RPMI7951 (cell line): ENCODE measurements at regions not wholly inside any gene's neighbourhood (a gene's known extent, or its start where the extent isn't known, plus 50 kb on each side); places are given as distances from the start of the nearest gene placed in this dataset.
A peak's percentile ranks its signal among the peaks of the same experiment; 100 is the strongest.

Source experiments
- DNase-seq: peaks from one replicate; pipeline ENCODE4 v3.0.0-alpha.2; 2012; ENCODE audit warnings: low read depth

DNA sequence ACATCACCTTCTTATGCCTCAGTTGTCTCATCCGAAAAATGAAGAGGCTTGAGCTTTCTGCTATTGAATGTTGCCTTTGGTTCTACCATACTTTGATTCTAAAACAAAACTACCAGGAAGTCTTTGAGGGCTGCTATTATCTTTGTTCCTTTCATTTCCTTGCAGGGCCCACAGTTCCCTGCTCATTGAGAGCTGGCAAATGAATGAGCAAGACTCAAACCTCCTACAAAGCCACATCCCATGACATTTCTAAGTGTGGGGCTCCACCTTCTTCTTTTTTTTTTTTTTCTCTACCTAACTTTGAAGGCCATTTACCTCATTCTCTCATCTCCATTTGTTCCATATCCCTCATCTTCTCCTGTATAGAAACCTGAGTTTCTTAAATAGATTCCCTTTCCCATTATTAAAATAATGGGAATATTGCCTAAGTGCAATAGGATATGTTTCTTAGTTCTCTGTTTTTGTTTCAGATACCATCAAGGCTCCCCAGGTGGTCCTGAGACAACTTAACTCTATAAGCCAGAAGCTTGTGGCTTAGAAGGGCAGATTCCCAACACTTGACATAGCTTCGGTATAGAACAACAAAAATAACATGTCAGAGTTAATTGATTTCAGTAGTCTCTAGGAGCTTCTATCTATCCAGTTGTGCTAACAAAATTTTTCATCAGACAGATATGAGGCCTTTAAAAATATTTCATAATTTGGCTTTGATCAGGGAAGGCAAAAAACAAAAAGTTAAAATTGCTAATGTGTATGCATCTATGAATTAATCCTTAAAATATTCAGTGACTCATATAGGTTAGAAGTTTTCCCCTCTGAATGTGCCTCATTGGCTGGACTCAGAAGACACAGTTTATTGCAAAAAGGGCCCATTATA, 951.6 kb downstream of the TUSC7 start:
- DNase-seq = no peak

DNA sequence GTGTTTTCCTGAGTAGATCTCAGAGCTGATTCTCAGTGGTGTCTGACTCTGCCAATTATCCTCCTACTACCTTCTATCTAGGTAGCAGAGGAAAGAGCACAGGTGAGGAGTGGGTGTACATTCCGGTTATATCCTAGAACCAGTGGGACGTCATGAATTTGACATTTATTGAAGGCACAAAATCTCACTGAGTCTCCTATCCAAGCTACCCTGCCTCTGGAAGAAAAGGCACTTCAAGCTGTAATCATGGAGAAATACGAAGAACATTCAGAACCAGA, 952.2 kb downstream of the TUSC7 start:
- no peak for DNase-seq

DNA sequence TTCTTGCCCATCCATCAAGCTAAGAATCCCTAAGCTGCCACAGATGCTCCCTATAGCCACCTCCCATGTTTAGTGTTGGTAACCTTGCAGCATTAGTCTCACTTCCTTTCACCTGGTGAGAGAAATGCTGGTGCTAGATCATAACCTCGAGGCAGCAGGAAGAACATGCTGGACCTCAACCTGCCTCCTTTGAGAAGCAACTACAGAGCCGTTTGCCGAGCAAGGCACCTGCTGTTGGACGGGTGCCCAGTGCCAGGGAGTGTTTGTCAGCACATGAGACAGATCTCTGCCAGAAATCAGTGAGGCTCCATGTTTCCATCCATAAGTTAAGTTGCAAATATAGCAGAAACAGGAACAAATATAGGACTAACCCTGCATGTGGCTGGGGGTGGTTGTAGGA, 955.7 kb downstream of the TUSC7 start:
- DNase-seq = no peak

DNA sequence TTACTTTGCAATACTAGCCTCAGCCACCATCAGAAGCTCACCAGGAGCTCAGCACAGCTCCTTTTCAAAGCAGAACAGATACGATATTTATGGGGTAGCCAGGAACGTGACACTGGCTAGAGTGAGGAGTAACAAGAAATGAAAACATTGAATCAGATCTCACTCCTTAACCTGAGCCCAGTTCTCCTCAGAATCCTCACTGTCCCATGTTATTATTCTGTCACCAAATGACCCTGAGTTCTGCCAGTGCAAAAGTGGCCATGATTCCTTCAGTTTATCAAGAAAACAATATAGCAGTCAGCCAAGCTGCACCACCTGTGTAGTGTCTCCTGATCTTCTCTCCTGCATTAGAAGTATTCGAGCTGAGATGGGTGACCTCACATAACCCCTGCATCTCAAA, 956.7 kb downstream of the TUSC7 start:
- no peak for DNase-seq

DNA sequence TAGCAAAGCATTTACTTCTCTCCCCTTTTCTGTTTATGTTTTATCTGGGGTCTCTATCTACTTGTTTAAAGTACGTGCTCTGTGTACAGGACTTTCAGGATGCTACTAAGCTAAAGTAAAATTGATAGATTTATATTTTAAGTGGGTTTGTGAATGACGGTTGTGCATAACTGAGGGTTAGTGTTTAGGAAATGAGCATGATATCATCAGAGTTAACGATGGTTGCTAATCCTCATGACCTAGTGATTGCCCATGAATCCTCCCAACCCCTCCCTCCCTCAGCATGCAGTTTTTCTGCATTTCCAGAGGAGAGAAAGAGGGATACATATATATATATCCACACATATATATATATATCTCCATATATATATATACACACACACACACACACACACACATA, 957.2 kb downstream of the TUSC7 start:
- no peak for DNase-seq

DNA sequence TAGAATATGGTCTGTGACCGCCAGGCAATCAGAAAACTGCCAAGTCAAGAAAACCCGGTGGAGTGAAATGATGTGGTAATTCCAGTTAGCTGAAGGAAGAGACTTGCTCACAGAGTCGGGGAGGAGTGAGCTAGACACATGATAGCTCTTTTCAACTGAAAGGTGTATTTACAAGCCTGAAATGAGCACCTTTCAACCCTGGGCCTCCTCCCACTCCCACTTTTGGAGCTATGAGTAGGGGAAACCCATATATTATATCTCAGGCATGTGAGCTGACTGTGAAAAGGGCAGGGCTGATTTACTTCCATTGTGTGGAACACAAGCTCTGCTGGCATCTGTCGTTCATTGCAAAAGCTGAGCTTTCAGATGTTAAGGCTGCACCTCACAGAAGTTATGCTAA, 960.2 kb downstream of the TUSC7 start:
- no peak for DNase-seq

DNA sequence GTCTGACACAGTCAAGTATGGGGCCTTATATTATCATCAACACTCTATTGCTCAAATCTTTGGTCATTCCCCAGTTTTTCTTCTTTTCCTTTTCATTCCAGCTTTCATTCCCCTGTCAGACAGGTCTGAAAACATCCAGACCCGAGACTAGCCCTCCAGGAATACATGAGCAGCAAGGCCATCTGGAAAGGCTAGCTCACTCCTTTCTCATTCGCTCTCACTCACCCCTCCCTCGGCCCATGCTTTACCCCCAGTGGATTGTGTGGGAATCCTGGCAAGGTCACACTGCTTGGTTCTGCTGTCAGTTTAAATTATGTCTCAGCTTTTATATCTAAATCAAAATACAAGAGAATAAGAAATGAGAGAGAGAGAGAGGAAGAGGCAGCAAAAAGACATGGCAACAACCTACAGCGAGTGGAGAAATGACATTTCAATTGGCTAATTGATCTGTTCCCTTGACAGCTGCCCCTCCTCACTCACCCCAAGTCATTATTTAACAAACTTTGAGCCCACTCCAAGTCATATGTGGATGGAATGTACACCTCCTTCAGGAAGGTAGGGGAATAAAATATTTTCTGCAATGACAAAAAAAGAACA, 962.2 kb downstream of the TUSC7 start:
- no peak for DNase-seq

DNA sequence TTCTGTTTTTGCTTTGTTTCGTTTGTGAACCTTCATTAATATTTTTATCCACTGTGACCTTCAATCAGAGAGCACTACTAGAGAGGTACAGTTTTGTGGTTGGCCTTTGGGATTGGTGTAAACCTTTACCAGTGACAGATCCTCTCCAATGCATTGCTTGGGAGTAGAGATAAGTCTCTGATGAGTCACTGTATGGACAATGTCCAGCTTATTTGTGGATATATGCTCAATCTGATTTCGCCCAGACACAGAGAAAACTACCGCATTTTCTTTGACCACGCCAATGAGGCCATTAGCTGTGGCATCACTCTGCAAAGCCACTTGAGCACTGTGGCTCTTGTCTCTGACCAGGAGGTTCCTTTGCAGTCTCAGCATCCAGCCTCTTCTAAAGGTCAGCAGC, 964.7 kb downstream of the TUSC7 start:
- no peak for DNase-seq

DNA sequence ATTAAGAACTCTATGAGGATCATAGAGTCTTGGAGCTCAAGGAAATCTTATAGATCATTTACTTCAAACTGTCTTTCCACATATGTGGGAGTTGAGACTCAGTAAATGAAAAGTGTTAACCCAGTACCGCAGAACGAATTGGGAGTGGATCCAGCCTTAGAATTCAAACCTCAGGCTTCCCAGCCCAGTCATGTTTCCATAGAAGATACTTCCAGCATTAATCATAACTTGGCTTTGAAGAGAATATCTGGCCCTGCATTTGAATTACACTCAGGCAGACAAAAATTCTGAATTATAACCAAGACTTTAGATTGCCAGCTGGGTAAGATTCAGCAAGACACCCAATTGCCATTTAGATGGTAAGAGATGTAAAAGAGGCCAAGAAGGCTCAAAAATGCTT, 972.0 kb downstream of the TUSC7 start:
- no peak for DNase-seq

DNA sequence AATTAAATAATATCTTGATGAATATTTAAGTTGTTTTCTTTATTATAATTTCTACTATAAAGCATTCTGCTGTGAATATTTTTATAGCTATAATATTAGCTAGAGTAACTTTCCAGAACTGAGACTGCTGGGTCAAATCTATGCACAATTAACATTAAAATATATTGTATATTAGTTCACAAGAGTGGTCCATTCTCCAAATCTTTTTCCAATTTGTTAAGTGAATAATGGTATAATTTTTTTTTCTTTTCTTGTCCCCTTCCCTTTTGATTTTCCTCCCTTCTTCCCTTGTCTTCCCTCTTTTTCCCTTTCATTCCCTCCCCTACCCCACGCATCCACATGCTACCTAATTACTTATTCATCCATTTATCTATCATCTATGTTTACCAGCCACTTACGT, 977.5 kb downstream of the TUSC7 start:
- no peak for DNase-seq

DNA sequence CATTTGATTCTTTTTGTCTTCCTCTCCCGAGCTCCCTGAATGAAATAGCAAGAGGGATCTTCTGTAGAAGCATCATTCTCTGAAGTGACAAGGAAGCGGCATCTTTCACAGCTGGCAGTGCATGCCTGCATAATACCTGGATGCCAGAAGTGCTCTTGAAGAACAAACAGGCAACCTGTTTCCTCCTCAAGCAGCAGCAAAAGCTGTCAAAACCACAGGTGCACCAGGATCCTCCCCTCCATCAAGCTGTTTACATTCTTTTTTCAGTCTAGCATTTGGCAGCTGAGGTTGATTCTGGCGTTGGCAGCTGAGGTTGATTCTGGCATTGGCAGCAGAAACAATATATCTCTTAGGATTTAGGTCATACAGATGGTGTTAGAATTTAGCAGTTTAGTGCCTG, 979.0 kb downstream of the TUSC7 start:
- no peak for DNase-seq

DNA sequence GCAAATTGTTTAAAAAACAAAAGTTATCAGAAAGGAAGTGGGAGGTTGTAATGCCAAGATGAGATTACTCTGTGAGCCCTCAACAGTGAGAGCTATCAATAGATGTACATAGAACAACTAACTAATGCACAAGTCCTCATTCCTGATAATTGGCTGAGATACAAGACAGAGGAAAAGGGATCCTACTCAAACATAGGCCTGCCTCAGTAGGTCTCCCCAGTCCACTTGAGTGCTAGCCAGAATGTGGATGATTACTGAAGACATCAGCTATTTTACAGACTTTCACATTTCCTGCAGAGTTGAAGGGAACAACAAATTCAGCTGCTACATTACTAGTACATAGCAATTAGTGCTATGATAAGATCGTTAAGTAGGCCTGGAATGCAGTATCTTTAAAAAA, 981.9 kb downstream of the TUSC7 start:
- no peak for DNase-seq

DNA sequence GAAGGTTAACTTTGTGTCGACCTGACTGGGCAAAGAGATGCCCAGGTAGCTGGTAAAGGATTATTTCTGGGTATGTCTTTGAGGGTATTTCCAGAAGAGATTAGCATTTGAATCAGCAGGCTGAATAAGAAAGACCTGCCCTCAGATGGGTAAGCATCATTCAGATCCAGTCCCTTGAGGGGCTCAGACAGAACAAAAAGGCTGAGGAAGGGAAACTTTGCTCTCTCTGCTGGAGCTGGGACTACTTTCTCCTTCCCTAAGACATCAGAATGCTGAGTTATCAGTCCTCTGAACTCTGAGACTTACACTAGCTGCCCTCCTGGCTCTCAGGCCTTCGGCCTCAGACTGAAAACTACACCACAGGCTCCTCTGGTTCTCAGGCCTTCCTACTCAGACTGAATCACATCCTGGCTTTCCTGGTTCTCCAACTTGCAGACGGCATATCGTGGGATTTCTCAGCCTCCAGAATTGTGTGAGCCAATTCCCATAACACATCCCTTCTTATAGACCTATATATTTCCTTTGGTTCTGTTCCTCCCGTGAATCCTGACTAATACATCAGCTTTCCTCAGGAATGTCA, 982.9 kb downstream of the TUSC7 start:
- DNase-seq = no peak

DNA sequence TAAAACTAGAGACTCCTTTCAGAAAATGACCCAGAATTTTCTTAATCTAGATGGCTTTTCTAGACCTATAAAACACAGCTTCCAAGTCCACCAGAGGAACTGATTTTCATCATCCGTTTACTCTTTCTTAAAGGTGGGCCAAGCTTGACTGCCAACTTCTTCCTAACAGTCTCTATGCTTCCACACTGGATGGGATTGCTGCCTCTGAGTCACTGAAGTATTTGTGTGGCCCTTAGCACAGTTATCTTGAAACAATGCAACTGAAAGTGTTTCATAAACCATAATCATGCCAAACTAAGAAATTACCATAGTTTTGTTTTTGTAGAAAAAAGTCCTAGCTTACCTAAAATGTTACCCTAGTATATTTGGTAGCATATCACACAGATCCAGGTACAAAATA, 985.7 kb downstream of the TUSC7 start:
- DNase-seq = no peak

DNA sequence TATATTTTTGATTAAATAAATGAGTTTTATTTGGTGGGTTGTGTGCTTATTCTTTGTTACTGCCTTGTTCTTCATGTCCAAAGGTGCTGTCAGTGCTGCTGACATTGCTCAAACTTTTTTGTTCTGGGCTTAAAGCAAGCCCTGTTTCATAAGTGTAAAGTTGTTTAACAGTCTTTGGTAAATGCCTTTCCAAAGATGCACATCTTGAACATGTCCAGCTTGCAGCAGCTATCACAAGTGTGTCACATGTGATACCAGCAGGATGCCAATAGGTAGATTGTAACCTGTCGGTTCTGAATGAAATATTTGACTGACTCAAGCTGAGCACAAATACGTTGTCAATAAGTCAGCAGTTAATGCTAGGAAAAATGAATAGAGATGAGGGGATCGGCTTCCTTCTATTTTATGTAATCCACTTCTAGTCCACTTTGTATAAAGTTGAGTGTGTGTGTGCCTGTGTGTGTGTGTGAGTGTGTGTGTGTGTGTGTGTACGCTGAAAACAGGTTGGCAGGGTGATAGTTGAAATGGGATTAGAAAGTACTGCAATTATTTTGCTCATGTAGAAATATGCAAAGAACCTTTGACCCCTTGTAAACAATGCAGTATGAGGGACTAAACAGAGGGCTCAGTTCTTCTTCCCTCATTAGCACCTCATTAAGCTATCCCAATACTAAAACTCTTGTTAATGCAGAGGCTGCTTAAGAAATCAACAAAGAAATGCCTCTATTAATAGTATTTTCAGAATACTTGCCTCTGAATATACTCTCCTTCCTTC, 986.5 kb downstream of the TUSC7 start:
- DNase-seq = no peak

DNA sequence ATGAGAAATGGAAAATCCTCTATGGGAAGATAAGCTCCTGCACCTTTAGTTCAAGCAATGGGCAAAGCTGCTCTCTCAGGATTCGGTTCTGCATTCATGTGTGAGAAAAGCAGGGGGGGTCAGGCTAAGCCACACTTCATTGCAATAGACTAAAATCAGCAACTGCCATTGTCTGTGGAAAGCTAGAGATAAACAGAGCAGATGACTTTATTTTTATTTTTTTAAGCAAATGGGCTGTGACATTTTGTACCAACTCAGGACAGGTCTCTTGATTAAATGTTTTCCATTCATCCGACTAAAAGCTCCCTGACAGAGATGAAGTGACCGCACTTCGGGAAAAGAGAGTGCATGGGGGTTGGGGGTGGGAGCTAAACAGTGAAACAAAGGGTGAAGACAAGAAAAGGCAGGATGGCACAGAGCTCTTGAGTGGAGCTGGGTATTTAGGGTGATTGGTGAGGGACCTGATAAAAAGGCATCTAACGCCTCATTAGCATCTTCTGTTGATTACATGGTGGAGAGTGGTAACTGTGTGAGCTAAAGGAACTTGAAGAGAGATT, 987.4 kb downstream of the TUSC7 start:
- no peak for DNase-seq

DNA sequence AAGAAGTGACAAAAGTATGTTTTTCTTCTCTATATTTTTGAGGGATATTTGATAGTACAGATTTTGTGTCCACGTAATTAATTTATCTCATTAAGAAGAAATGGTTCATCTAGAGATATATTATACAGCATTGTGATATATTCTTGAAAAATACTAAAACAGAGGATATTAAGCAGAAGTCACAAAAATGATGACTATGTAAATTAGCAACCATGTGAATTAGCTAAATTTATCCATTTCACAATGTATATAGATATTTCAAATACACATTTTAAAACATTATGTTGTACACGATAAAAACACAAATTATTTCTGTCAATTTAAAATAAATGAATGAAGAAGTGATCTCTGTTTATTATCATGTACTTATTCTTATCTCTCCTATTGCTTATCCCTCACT, 989.5 kb downstream of the TUSC7 start:
- no peak for DNase-seq

DNA sequence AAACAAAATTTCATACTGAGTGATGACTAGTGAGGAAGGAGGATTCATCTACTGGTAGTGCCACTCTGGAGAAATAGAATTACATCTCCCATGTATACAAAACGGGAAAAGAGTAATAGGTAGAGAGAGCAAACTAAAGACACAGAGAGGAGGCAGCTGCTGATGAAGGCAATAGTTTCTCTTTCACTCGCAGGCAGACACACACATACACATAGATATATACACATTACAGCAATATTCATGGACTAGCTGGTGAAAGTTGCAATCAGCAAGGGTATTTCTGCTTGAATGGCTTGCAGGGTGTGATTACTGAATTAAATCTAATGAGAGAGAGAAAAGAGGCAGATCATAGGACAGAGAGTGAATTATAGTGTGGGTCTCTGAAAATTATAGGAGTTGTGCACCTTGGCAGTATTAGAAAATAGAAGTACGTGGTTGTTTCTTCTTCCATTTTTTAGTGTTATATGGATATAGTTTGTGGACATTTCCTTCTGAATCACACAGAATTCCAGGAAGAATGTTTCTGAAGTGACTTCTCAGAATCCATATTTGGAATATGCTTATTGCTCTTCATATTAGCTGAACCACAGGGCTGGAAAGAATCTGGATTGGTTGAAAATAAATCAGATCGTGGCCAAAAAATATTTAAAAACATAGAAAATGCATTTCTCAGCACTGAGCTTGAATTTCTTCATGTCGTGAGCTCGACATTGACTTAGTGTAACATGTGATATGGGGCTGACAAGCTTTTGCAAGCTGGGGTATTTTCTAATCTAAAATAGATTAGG, 991.2 kb downstream of the TUSC7 start:
- no peak for DNase-seq

DNA sequence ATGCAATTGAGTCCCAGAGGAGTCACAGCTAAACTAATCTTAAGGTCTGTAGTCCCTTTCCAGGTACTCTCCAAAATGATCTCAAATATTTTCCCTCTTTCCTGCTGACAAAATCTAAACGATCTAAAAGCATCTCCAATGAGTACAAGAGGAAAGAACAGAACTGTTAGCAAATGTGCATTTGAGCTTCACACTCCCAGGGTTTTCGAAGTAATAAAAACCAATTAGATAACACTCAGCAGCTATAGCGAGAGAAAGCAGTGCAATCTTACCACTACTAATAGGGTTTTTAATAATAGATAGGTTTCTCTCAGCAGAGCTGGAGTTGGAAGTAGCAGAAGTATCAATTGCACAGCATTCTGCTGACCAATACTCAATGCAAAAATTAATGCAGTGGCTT, 995.4 kb downstream of the TUSC7 start:
- DNase-seq = no peak

DNA sequence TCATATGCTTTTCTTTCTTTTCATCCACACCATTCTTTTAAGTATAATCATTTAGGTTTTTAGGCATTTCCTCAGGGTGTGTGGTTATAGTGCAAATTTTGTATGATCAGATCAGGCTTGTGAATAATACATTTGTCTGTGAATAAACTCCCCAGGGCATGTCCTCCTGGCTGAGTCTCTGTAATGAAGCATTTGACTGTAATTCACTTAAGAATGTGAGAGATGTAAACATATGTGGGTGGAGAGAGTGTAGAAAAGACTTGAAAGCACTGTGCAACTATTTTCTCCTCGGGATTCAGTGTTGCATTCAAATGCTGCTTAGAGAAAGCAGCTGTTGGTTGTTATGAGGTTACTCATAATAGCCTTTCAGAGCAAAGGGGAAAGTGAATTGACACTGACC, 996.5 kb downstream of the TUSC7 start:
- peak; percentile 1 for DNase-seq

DNA sequence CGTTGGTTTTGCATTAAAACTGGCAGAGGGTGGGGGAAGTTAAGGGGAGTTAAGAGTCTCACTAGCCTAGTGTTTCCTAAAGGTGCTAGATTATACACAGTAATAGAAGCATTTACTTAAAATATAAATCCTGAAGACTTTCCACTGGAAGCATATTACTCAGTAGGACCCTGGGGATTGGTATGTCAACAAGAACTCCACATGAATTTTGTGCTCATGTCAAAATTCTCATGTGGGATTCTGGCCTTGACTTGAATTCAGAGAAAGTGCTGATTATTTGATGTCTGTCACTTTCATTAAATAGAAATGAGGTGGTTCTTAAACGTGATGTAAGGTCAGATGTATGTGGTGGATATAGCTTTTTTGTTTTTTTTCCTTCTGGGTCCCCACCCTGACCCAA, 997.2 kb downstream of the TUSC7 start:
- DNase-seq = no peak

DNA sequence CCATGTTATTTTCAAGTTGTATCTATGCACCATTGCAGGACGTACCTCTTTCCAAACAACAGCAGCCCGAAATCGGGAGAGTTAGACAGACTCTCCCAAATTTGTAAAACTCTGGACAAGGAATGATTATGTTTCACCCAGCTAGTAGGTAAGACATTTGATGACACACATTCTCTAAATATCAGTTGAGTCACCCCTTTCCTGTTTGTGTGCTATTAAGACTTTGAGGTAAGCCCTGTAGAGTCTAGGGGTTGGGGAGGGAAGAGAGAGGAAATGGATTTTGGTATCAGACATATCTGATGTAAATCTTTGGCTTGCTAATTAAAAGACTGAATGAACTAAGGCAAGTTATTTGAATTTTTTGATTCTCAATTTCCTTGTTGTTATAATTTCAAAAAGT, 999.0 kb downstream of the TUSC7 start:
- DNase-seq = no peak
